Hepatocyte (in vitro differentiated cells): ENCODE measurements at regions not wholly inside any gene's neighbourhood (a gene's known extent, or its start where the extent isn't known, plus 50 kb on each side); places are given as distances from the start of the nearest gene placed in this dataset.

Experiments
- DNase-seq: peaks from one replicate; pipeline ENCODE4 v3.0.0-alpha.2; 2016; ENCODE audit warnings: low spot score
- H2AFZ ChIP-seq: fragments of 200-600 bp; sonication (generic); 2 replicates; pipeline ENCODE4 v1.6.0; 2016; ENCODE audit warnings: antibody characterized with exemption, mild to moderate bottlenecking
- H3K27ac ChIP-seq: fragments of 200-600 bp; sonication (generic); 2 replicates; pipeline ENCODE4 v1.5.1; 2016; ENCODE audit warnings: mild to moderate bottlenecking
- H3K27me3 ChIP-seq: fragments of 200-600 bp; sonication (generic); 2 replicates; pipeline ENCODE4 v1.6.1; 2016
- H3K36me3 ChIP-seq: fragments of 200-600 bp; sonication (generic); replicated peaks from 2 replicates; pipeline ENCODE4 v1.5.1; 2016; ENCODE audit warnings: low read depth; ENCODE audit not compliant: insufficient read depth
- H3K4me1 ChIP-seq: fragments of 200-600 bp; sonication (generic); 2 replicates; pipeline ENCODE4 v1.5.1; 2016; ENCODE audit warnings: mild to moderate bottlenecking, moderate library complexity; ENCODE audit not compliant: insufficient read depth
- H3K4me2 ChIP-seq: fragments of 200-600 bp; sonication (generic); 2 replicates; pipeline ENCODE4 v1.6.0; 2016
- H3K4me3 ChIP-seq: fragments of 200-600 bp; sonication (generic); 2 replicates; pipeline ENCODE4 v1.5.1; 2016; ENCODE audit warnings: mild to moderate bottlenecking
- H3K79me2 ChIP-seq: fragments of 200-600 bp; sonication (generic); 2 replicates; pipeline ENCODE4 v1.6.0; 2017; ENCODE audit warnings: mild to moderate bottlenecking
- H3K9me2 ChIP-seq: fragments of 200-600 bp; sonication (generic); replicated peaks from 2 replicates; pipeline ENCODE4 v1.6.0; 2017; ENCODE audit warnings: mild to moderate bottlenecking; ENCODE audit not compliant: insufficient read depth
- H3K9me3 ChIP-seq: fragments of 200-600 bp; sonication (generic); 2 replicates; pipeline ENCODE4 v1.5.1; 2016; ENCODE audit warnings: low read depth, mild to moderate bottlenecking
- H4K20me1 ChIP-seq: fragments of 200-600 bp; sonication (generic); 2 replicates; pipeline ENCODE4 v1.6.0; 2016; ENCODE audit warnings: mild to moderate bottlenecking; ENCODE audit not compliant: insufficient read depth, poor library complexity, severe bottlenecking
- EZH2 ChIP-seq: fragments of 200-600 bp; sonication (generic); IDR thresholded peaks from 2 replicates; pipeline ENCODE4 v1.6.1; 2016; ENCODE audit warnings: antibody characterized with exemption, mild to moderate bottlenecking, borderline replicate concordance
- EZH2phosphoT487 ChIP-seq: fragments of 200-600 bp; sonication (generic); IDR thresholded peaks from one replicate; pipeline ENCODE4 v1.6.1; 2018; ENCODE audit warnings: antibody characterized with exemption, mild to moderate bottlenecking, low read depth, moderate library complexity; ENCODE audit not compliant: unreplicated experiment, severe bottlenecking
- WGBS: methylation state at CpG from one replicate; pipeline ENCODE4 v1.1.6; 2016; ENCODE audit warnings: low lambda C conversion rate; ENCODE audit errors: missing lambda C conversion rate; 5-methylcytosine and 5-hydroxymethylcytosine counted together
- TF ChIP-seq, protein P1 (sequence below): fragments of 200-600 bp; sonication (generic); IDR thresholded peaks from 2 replicates; pipeline ENCODE4 v1.5.1; 2016; ENCODE audit warnings: antibody characterized with exemption, mild to moderate bottlenecking; ENCODE audit not compliant: poor library complexity

DNA sequence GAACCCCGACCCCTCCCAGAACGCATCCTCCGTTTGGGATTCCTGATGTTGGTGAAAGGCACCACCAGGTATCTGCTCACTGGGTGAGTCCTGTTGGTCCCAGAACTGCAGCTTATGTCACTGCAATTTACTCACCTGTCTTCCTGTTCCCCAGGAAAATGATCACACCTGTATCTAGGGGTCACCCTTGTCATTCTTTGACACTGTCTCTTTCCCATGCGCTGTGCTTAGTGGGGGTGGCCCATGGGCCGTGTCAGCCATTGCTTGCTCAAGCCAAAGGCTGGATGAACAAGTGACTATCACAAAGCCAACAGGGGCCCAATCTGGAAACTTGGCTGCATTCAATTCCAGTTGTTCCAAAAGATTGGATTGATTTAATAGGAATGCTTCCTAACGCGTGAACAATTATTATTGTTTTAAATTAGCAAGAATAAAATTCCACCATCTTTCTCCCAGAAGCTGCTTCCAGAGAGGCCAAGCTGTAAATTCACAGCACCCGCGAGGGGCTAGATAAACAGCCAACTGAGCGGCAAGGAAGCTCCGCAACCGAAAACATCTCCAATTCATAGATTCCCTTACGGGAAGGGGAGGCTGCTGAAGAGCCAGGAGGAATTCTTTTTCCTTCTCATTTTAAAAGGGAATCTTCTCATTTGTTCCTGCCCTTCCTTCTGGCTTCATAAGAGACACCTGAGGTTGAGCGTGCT lies 134.8 kb upstream of the ZMIZ1 start:
- no peaks in the 10 kb centered on the region for H3K27me3 ChIP-seq
- no peaks in the 10 kb centered on the region for H3K36me3 ChIP-seq
- H3K4me3 ChIP-seq, result no peak overlapping the region
- 95% methylated on average over 14 of the region's 14 CpGs for WGBS
- no peak overlapping the region for H2AFZ ChIP-seq
- H4K20me1 ChIP-seq, result no peaks in the 10 kb centered on the region
- H3K9me2 ChIP-seq, result no peaks in the 10 kb centered on the region
- no peaks in the 10 kb centered on the region for H3K79me2 ChIP-seq
- no peak for TF ChIP-seq EZH2phosphoT487
- TF ChIP-seq EZH2, result no peak
- TF ChIP-seq, protein P1, sequence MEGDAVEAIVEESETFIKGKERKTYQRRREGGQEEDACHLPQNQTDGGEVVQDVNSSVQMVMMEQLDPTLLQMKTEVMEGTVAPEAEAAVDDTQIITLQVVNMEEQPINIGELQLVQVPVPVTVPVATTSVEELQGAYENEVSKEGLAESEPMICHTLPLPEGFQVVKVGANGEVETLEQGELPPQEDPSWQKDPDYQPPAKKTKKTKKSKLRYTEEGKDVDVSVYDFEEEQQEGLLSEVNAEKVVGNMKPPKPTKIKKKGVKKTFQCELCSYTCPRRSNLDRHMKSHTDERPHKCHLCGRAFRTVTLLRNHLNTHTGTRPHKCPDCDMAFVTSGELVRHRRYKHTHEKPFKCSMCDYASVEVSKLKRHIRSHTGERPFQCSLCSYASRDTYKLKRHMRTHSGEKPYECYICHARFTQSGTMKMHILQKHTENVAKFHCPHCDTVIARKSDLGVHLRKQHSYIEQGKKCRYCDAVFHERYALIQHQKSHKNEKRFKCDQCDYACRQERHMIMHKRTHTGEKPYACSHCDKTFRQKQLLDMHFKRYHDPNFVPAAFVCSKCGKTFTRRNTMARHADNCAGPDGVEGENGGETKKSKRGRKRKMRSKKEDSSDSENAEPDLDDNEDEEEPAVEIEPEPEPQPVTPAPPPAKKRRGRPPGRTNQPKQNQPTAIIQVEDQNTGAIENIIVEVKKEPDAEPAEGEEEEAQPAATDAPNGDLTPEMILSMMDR, result no peak
- no peaks in the 10 kb centered on the region for H3K9me3 ChIP-seq
- no peak overlapping the region for H3K27ac ChIP-seq
- no peak for DNase-seq
- H3K4me2 ChIP-seq, result no peak overlapping the region
- peaks cover 12% of the 10 kb centered on the region for H3K4me1 ChIP-seq

DNA sequence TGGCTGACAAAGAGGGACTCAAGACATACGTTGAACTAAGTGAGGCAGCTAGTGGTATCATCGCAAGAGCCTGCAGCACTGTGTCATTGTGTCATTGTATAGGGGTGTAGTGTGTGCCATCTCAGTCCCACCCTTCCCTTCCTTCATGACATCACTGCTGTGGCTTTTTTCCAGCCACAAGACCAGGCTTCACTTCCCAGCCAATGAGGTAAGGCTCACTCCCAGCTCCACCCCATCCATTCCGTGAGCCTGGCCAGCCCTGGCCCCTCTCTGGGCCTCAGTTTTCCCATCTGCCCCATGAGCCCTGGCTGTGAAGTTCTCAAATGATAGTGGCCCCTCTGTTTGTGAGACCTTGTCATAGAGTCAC lies 134.3 kb upstream of the ZMIZ1 start:
- DNase-seq, result no peak
- no peaks in the 10 kb centered on the region for H3K9me3 ChIP-seq
- no peak overlapping the region for H3K4me2 ChIP-seq
- WGBS, result 82% methylated on average over 3 of the region's 3 CpGs
- H3K4me1 ChIP-seq, result peaks cover 12% of the 10 kb centered on the region
- TF ChIP-seq EZH2 (no peak), EZH2phosphoT487 (no peak)
- TF ChIP-seq, protein P1, result no peak
- no peak overlapping the region for H3K4me3 ChIP-seq
- no peaks in the 10 kb centered on the region for H3K9me2 ChIP-seq
- H3K27me3 ChIP-seq, result no peaks in the 10 kb centered on the region
- no peaks in the 10 kb centered on the region for H3K79me2 ChIP-seq
- no peak overlapping the region for H3K27ac ChIP-seq
- no peaks in the 10 kb centered on the region for H4K20me1 ChIP-seq
- H3K36me3 ChIP-seq, result no peaks in the 10 kb centered on the region
- H2AFZ ChIP-seq, result no peak overlapping the region

DNA sequence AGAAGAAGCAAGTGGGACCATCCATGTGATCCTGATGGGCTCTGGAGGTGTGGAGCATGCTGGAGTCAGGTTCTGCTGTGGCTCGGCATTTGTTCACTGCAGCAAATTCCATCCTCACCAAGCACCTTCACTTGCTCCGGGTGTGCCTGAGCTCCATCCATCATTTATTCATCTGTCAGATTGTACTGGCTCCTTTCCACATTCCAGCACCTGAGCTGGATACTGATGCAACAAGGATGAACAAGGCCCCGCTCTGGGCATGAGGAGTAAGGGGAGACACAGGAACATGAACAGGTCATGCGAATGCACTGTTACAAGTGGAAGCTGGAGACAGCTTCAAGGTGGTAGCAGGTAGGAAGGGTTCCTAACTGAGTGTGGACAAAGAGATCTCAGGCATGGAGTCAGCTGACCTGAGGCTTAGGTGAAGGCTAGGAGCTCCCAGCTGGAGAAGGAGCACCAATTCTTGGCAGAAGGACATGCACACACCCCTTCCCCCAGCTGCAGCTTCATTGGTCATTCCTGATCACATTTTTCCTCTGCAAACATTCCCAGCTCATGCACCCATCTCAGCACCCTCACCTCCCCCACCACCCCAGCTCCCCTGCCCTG lies 133.7 kb upstream of the ZMIZ1 start:
- no peaks in the 10 kb centered on the region for H3K36me3 ChIP-seq
- peaks cover 12% of the 10 kb centered on the region for H3K4me1 ChIP-seq
- H3K4me3 ChIP-seq, result no peak overlapping the region
- H3K4me2 ChIP-seq, result no peak overlapping the region
- no peaks in the 10 kb centered on the region for H3K79me2 ChIP-seq
- WGBS, result 86% methylated on average over 4 of the region's 4 CpGs
- no peaks in the 10 kb centered on the region for H3K9me3 ChIP-seq
- H2AFZ ChIP-seq, result no peak overlapping the region
- H4K20me1 ChIP-seq, result no peaks in the 10 kb centered on the region
- H3K27me3 ChIP-seq, result no peaks in the 10 kb centered on the region
- no peak for DNase-seq
- no peaks in the 10 kb centered on the region for H3K9me2 ChIP-seq
- no peak overlapping the region for H3K27ac ChIP-seq
- TF ChIP-seq, protein P1, result no peak
- TF ChIP-seq EZH2phosphoT487 (no peak), EZH2 (no peak)
